ENCODE measurements at regions not wholly inside any gene's neighbourhood (a gene's known extent, or its start where the extent isn't known, plus 50 kb on each side); places are given as distances from the start of the nearest gene placed in this dataset.

DNA sequence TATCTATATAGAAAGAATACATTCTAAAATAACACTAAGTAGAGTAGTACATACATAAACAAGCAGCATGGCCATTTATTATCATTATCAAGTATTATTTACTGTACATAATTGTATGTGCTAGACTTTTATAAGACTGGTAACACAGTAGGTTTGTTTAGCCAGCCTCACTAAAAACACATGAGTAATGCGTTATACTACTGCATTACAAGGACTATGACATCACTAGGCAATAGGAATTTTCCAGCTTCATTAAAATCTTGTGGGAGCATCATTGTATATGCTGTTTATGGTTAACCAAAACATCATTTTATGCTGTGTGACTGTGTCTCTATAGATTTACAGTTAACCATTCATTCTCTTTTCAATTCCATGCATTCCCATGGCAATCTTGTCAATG lies 131.7 kb upstream of the HDGFL1 start:
- TF ChIP-seq CTCF (conservative IDR thresholded peaks at IDR 0.05; ENCODE audit: low read depth, low read length) = no peak
- DNase-seq (ENCODE audit: low read depth) = no peak
- H3K4me3 ChIP-seq (ENCODE audit: low read length) = no peak overlapping the region

- H3K4me3 ChIP-seq (ENCODE audit: low read length) = no peak overlapping the region
- no peak for TF ChIP-seq CTCF (conservative IDR thresholded peaks at IDR 0.05; ENCODE audit: low read depth, low read length)
- DNase-seq (ENCODE audit: low read depth) = no peak
Measured at GRCh38 chr6:22442826-22443225, 126.5 kb upstream of the HDGFL1 start.

DNA sequence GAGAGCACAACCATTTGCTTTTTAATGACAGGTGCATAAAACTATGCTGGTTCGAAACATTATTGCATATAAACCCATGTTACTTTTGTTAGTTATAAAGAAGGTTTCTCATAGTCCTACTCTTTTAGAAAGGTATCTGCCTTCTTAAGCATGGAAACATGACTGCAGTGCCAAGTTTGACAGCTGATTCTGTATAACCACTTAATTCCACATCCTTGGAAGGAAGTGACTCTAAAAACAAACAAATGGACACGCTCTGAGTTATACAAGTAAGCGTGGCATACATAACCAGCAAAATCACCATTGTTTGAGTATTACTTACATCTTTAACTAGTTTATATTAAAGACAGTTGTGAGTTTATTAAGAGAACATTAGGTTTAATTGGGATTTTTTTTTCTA lies 125.0 kb upstream of the HDGFL1 start:
- H3K4me3 ChIP-seq (ENCODE audit: low read length) = no peak overlapping the region
- TF ChIP-seq CTCF (conservative IDR thresholded peaks at IDR 0.05; ENCODE audit: low read depth, low read length) = no peak
- peak; percentile 14 for DNase-seq (ENCODE audit: low read depth)

DNA sequence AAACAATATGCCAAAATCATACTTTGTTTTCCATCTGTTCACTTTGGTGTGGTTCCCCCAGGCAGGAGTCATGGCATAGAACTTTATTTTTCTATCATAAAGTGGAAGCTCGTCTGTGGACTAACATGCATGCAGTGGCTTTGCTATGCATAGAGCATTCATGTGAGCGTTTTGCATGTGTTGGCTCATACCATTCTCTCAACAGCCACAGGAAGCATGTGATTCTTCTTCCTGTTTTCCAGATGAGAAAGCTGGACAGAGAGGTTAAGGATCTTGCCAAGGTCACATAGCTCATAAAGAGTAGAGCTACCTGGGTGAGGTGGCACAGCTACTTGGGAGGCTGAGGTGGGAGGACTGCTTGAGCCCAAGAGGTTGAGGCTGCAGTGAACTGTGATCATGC lies 123.4 kb upstream of the HDGFL1 start:
- no peak overlapping the region for H3K4me3 ChIP-seq (ENCODE audit: low read length)
- no peak for TF ChIP-seq CTCF (conservative IDR thresholded peaks at IDR 0.05; ENCODE audit: low read depth, low read length)
- DNase-seq (ENCODE audit: low read depth) = no peak

DNA sequence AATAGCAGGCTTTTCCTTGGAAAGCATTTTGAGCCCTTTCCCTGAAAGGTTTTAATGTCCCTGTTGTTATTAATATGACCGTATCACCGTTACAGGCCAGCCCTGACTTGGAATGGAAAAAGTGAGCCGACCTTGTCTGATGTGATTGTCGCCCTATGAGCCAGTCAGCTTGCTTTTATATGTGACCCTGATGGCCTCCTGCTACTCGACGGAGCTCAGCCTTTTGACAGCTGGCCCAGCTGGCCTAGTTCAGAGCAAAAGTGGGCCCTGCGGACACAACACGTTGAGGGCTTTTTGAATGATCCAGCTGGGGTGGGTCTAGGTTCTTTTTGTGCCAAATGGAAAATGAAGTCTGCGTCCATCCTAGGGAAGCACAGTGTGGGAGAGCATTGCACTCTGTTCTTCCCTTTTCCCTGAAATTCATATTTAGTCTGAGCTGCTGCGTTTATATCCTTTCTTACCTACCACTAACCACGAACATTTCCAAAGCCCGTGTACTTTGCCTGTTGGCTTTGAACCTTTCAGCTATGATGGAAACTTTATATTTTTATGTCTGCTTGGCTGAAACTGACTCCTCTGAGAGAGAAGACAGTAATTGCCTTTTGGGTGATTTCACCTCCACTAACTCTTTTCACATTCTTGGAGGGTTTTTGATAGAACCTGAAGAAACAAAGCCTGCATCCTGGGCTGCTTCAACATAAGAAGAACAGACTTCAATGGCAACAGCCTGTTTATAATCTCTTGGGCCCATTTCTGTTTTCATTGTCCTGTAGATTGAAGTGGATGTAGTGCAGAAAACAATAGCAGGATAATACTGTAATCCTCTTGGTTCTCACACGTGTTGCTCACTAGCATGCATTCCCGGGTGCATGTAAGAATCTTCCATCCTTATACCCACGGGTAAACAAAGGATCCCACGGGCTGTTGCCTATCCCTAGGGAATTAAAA lies 121.8 kb upstream of the HDGFL1 start:
- no peak for TF ChIP-seq CTCF (conservative IDR thresholded peaks at IDR 0.05; ENCODE audit: low read depth, low read length)
- DNase-seq (ENCODE audit: low read depth) = no peak
- no peak overlapping the region for H3K4me3 ChIP-seq (ENCODE audit: low read length)

DNA sequence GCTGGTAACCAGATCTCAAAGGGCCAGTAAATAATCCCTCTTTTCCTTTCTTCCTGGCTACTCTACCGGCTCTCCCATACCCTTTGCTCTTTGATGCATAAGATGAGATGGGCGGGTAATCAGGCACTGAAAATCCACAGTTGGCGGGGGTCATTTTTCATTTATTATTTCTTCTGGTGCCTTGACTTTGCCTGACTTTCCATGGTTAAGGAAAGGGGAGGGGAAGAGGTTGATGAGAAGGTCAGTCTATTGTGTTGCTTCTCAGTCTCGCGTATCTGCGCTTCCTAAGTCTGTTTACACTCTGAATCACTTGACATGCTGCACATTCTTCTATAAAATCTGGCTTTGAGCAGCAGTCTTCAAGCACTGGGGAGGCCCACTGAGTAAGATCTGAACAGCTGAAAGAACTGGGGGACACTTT lies 121.1 kb upstream of the HDGFL1 start:
- no peak for TF ChIP-seq CTCF (conservative IDR thresholded peaks at IDR 0.05; ENCODE audit: low read depth, low read length)
- no peak overlapping the region for H3K4me3 ChIP-seq (ENCODE audit: low read length)
- peak; percentile 61 for DNase-seq (ENCODE audit: low read depth)

GRCh38 chr6:22451962-22452361 lies 117.4 kb upstream of the HDGFL1 start:
- H3K4me3 ChIP-seq (ENCODE audit: low read length) = no peak overlapping the region
- no peak for TF ChIP-seq CTCF (conservative IDR thresholded peaks at IDR 0.05; ENCODE audit: low read depth, low read length)
- DNase-seq (ENCODE audit: low read depth) = peak; percentile 23

Data from retinal pigment epithelial cell (primary cell).